ENCODE measurements at regions not wholly inside any gene's neighbourhood (a gene's known extent, or its start where the extent isn't known, plus 50 kb on each side); places are given as distances from the start of the nearest gene placed in this dataset.

DNA sequence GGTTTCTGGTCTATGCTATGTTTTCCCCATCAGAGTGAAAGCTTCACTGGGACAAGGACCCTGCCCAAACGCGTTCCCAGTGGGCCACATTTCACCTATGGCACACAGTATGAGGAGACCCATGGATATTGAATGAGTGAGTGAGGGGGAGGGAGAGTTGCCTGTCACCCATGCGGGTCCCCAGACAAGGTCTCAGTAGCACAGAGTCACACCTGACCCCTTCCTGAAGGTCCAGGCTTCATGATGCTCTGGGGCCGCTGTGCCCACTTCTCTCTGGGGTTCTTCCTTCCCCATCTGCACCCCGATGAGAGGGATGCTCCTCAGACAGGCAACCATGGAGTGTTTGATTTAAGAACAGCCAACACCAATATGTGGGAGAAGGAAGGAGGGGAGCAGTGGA, 72.3 kb upstream of the CSF3R start:
- TF ChIP-seq, protein P1, sequence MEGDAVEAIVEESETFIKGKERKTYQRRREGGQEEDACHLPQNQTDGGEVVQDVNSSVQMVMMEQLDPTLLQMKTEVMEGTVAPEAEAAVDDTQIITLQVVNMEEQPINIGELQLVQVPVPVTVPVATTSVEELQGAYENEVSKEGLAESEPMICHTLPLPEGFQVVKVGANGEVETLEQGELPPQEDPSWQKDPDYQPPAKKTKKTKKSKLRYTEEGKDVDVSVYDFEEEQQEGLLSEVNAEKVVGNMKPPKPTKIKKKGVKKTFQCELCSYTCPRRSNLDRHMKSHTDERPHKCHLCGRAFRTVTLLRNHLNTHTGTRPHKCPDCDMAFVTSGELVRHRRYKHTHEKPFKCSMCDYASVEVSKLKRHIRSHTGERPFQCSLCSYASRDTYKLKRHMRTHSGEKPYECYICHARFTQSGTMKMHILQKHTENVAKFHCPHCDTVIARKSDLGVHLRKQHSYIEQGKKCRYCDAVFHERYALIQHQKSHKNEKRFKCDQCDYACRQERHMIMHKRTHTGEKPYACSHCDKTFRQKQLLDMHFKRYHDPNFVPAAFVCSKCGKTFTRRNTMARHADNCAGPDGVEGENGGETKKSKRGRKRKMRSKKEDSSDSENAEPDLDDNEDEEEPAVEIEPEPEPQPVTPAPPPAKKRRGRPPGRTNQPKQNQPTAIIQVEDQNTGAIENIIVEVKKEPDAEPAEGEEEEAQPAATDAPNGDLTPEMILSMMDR (IDR thresholded peaks at IDR 0.05) = no peak
- TF ChIP-seq POLR2AphosphoS5 (IDR thresholded peaks at IDR 0.05) (no peak), POLR2A (IDR thresholded peaks at IDR 0.05) (no peak), EP300 (IDR thresholded peaks at IDR 0.05; ENCODE audit: low read depth) (no peak)

Data from transverse colon (tissue), 4 donors.